ENCODE measurements at regions not wholly inside any gene's neighbourhood (a gene's known extent, or its start where the extent isn't known, plus 50 kb on each side); places are given as distances from the start of the nearest gene placed in this dataset.

GRCh38 chr3:103047640-103048039 lies 612.8 kb downstream of the ZPLD1 start:
- TF ChIP-seq SUZ12 (IDR thresholded peaks at IDR 0.05; ENCODE audit: extremely low read depth, insufficient read depth, insufficient read length) (no peak), YY1 (IDR thresholded peaks at IDR 0.05; ENCODE audit: insufficient read depth, insufficient read length) (no peak), ZNF274 (IDR thresholded peaks at IDR 0.05; ENCODE audit: low read depth, low read length) (no peak)
- Histone ChIP-seq H3K27me3 (ENCODE audit: insufficient read depth, insufficient read length) (no peaks in the 10 kb centered on the region), H3K4me1 (ENCODE audit: insufficient read depth, insufficient read length) (no peaks in the 10 kb centered on the region), H3K4me3 (ENCODE audit: insufficient read length, low read depth) (no peak overlapping the region), H3K9me3 (ENCODE audit: insufficient read depth, low read length) (no peaks in the 10 kb centered on the region), H3K9ac (ENCODE audit: insufficient read length, low read depth) (no peak overlapping the region), H3K36me3 (ENCODE audit: insufficient read depth, insufficient read length, low read length) (no peaks in the 10 kb centered on the region)
- DNase-seq (ENCODE audit: low read depth, low spot score): no peak

GRCh38 chr3:103048068-103048722 lies 613.4 kb downstream of the ZPLD1 start:
- Histone ChIP-seq H3K9ac (ENCODE audit: insufficient read length, low read depth) (no peak overlapping the region), H3K4me1 (ENCODE audit: insufficient read depth, insufficient read length) (no peaks in the 10 kb centered on the region), H3K27me3 (ENCODE audit: insufficient read depth, insufficient read length) (no peaks in the 10 kb centered on the region), H3K4me3 (ENCODE audit: insufficient read length, low read depth) (no peak overlapping the region), H3K9me3 (ENCODE audit: insufficient read depth, low read length) (no peaks in the 10 kb centered on the region), H3K36me3 (ENCODE audit: insufficient read depth, insufficient read length, low read length) (no peaks in the 10 kb centered on the region)
- TF ChIP-seq ZNF274 (IDR thresholded peaks at IDR 0.05; ENCODE audit: low read depth, low read length) (no peak), YY1 (IDR thresholded peaks at IDR 0.05; ENCODE audit: insufficient read depth, insufficient read length) (no peak), SUZ12 (IDR thresholded peaks at IDR 0.05; ENCODE audit: extremely low read depth, insufficient read depth, insufficient read length) (no peak)
- DNase-seq (ENCODE audit: low read depth, low spot score): no peak

- no peak overlapping the region for H3K9ac ChIP-seq (ENCODE audit: insufficient read length, low read depth)
- H3K4me1 ChIP-seq (ENCODE audit: insufficient read depth, insufficient read length): no peaks in the 10 kb centered on the region
- no peak for DNase-seq (ENCODE audit: low read depth, low spot score)
- TF ChIP-seq SUZ12 (IDR thresholded peaks at IDR 0.05; ENCODE audit: extremely low read depth, insufficient read depth, insufficient read length): no peak
- no peak for TF ChIP-seq YY1 (IDR thresholded peaks at IDR 0.05; ENCODE audit: insufficient read depth, insufficient read length)
- no peak for TF ChIP-seq ZNF274 (IDR thresholded peaks at IDR 0.05; ENCODE audit: low read depth, low read length)
- no peak overlapping the region for H3K4me3 ChIP-seq (ENCODE audit: insufficient read length, low read depth)
- no peaks in the 10 kb centered on the region for H3K36me3 ChIP-seq (ENCODE audit: insufficient read depth, insufficient read length, low read length)
- no peaks in the 10 kb centered on the region for H3K9me3 ChIP-seq (ENCODE audit: insufficient read depth, low read length)
- H3K27me3 ChIP-seq (ENCODE audit: insufficient read depth, insufficient read length): no peaks in the 10 kb centered on the region
Observed at GRCh38 chr3:103052236-103052830, 617.5 kb downstream of the ZPLD1 start.

GRCh38 chr3:103055021-103055520 lies 620.3 kb downstream of the ZPLD1 start:
- no peaks in the 10 kb centered on the region for H3K27me3 ChIP-seq (ENCODE audit: insufficient read depth, insufficient read length)
- no peak for DNase-seq (ENCODE audit: low read depth, low spot score)
- no peaks in the 10 kb centered on the region for H3K9me3 ChIP-seq (ENCODE audit: insufficient read depth, low read length)
- no peaks in the 10 kb centered on the region for H3K36me3 ChIP-seq (ENCODE audit: insufficient read depth, insufficient read length, low read length)
- H3K4me3 ChIP-seq (ENCODE audit: insufficient read length, low read depth): no peak overlapping the region
- no peak for TF ChIP-seq ZNF274 (IDR thresholded peaks at IDR 0.05; ENCODE audit: low read depth, low read length)
- no peak for TF ChIP-seq YY1 (IDR thresholded peaks at IDR 0.05; ENCODE audit: insufficient read depth, insufficient read length)
- TF ChIP-seq SUZ12 (IDR thresholded peaks at IDR 0.05; ENCODE audit: extremely low read depth, insufficient read depth, insufficient read length): no peak
- H3K4me1 ChIP-seq (ENCODE audit: insufficient read depth, insufficient read length): no peaks in the 10 kb centered on the region
- no peak overlapping the region for H3K9ac ChIP-seq (ENCODE audit: insufficient read length, low read depth)

GRCh38 chr3:103056542-103056941 lies 621.7 kb downstream of the ZPLD1 start:
- Histone ChIP-seq H3K9ac (ENCODE audit: insufficient read length, low read depth) (no peak overlapping the region), H3K4me3 (ENCODE audit: insufficient read length, low read depth) (no peak overlapping the region), H3K9me3 (ENCODE audit: insufficient read depth, low read length) (no peaks in the 10 kb centered on the region), H3K4me1 (ENCODE audit: insufficient read depth, insufficient read length) (no peaks in the 10 kb centered on the region), H3K36me3 (ENCODE audit: insufficient read depth, insufficient read length, low read length) (no peaks in the 10 kb centered on the region), H3K27me3 (ENCODE audit: insufficient read depth, insufficient read length) (no peaks in the 10 kb centered on the region)
- no peak for DNase-seq (ENCODE audit: low read depth, low spot score)
- TF ChIP-seq YY1 (IDR thresholded peaks at IDR 0.05; ENCODE audit: insufficient read depth, insufficient read length) (no peak), SUZ12 (IDR thresholded peaks at IDR 0.05; ENCODE audit: extremely low read depth, insufficient read depth, insufficient read length) (no peak), ZNF274 (IDR thresholded peaks at IDR 0.05; ENCODE audit: low read depth, low read length) (no peak)

GRCh38 chr3:103057003-103057402 lies 622.2 kb downstream of the ZPLD1 start:
- H3K36me3 ChIP-seq (ENCODE audit: insufficient read depth, insufficient read length, low read length): no peaks in the 10 kb centered on the region
- H3K4me3 ChIP-seq (ENCODE audit: insufficient read length, low read depth): no peak overlapping the region
- no peak overlapping the region for H3K9ac ChIP-seq (ENCODE audit: insufficient read length, low read depth)
- H3K9me3 ChIP-seq (ENCODE audit: insufficient read depth, low read length): no peaks in the 10 kb centered on the region
- H3K27me3 ChIP-seq (ENCODE audit: insufficient read depth, insufficient read length): no peaks in the 10 kb centered on the region
- TF ChIP-seq ZNF274 (IDR thresholded peaks at IDR 0.05; ENCODE audit: low read depth, low read length) (no peak), YY1 (IDR thresholded peaks at IDR 0.05; ENCODE audit: insufficient read depth, insufficient read length) (no peak)
- no peak for DNase-seq (ENCODE audit: low read depth, low spot score)
- no peaks in the 10 kb centered on the region for H3K4me1 ChIP-seq (ENCODE audit: insufficient read depth, insufficient read length)

- DNase-seq (ENCODE audit: low read depth, low spot score): no peak
- no peaks in the 10 kb centered on the region for H3K9me3 ChIP-seq (ENCODE audit: insufficient read depth, low read length)
- no peaks in the 10 kb centered on the region for H3K4me1 ChIP-seq (ENCODE audit: insufficient read depth, insufficient read length)
- no peak overlapping the region for H3K4me3 ChIP-seq (ENCODE audit: insufficient read length, low read depth)
- TF ChIP-seq ZNF274 (IDR thresholded peaks at IDR 0.05; ENCODE audit: low read depth, low read length): no peak
- no peak for TF ChIP-seq YY1 (IDR thresholded peaks at IDR 0.05; ENCODE audit: insufficient read depth, insufficient read length)
- TF ChIP-seq SUZ12 (IDR thresholded peaks at IDR 0.05; ENCODE audit: extremely low read depth, insufficient read depth, insufficient read length): no peak
- H3K9ac ChIP-seq (ENCODE audit: insufficient read length, low read depth): no peak overlapping the region
- H3K36me3 ChIP-seq (ENCODE audit: insufficient read depth, insufficient read length, low read length): no peaks in the 10 kb centered on the region
- H3K27me3 ChIP-seq (ENCODE audit: insufficient read depth, insufficient read length): no peaks in the 10 kb centered on the region
Observed at GRCh38 chr3:103057487-103057886, 622.7 kb downstream of the ZPLD1 start.
